ENCODE measurements at regions not wholly inside any gene's neighbourhood (a gene's known extent, or its start where the extent isn't known, plus 50 kb on each side); places are given as distances from the start of the nearest gene placed in this dataset.

GRCh38 chr2:217049422-217049821 is 189.6 kb upstream of the TNP1 start:
- no peak for DNase-seq

DNA sequence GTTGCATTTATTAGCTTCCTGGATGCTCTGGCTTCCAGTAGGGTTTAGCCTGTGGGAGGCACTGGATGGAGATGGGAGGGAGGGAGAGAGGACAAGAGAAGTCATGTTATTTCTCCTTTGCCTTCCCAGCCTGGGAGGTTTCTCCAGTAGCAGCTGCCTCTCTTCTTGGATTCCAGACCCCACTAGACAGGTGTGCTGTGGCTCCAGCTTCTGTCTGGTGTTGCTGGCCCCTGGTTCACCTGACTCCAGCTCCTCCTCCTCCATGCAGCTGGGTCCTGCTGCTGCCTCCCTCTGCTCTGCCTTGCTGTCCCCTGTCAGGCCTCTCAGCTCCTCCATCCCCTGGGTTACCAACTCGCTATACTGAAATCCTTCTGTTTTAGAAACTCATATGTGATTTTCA is 188.9 kb upstream of the TNP1 start:
- DNase-seq = no peak

GRCh38 chr2:217047631-217048030 is 187.8 kb upstream of the TNP1 start:
- DNase-seq = no peak

DNA sequence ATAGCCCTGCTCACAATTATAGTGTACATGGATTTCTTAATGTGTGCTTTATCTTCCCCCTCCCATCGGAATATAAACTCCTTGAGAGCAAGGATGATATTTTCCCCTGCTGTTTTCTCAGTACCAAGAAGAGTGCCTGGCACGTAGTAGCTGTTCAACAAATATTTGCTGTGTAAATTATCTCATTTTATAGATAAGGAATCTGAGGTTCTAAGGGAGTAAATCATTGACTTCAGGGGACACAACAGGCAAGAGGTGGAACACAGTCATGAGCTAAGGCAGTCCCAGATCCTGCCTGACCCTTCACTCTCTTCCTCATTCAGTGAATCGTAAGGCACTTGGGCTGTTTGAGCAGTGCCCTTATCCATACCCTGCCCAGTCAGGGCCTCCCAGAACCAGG is 187.3 kb upstream of the TNP1 start:
- DNase-seq = no peak

DNA sequence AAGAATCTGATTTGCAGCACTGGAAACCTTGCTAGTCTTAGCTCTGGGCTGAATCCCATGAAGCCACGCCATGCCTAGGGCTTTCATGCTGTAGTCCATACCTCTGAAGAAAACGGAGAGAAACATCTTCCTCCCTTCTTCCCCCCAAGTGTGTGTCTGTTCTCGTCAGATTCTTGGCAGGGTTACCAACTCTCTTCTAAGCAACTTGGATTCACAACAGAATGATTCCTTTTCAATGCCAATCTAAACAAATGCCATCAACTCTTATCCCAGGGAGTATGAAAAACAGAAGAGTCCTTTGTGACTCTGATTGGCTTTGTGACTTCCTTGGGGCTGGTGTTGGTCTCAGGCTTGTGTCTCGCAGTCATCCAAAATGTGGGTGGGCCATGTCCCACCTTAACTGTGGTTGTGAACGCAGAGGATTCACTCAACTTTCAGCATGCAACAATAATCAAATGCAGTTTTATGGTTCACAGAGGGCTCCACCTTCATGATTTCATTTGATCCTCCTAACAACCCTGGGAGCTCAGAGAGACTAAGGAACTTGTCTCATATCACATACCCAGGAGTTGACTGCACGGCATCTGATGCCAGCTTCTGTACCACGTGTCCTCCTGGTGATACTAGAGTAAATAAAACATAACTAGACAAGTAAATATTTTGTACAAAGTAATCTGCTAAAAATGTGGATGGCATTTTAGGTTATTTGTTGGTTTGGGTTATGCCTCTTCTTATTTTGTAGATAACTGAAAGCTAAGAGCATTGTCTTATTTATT is 186.0 kb upstream of the TNP1 start:
- DNase-seq = no peak

DNA sequence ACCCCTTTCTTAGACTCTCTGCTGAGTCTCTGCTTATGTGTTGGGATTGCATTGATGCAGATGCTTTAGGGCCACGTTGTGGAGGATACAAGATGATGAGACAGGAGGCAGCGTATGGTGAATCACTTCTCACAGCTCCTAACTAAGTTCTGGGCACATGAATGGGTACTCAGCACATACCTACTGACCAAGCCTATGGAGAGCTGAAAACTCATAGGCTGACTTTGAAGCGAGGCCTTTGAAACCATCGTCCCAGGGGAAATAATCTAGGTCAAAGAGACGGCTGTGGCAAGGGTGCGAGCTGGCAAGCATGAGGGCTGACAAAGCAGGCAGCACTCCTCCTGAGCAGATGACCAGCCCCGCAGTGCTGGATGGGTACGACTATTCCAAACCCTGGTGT is 180.2 kb upstream of the TNP1 start:
- no peak for DNase-seq

DNA sequence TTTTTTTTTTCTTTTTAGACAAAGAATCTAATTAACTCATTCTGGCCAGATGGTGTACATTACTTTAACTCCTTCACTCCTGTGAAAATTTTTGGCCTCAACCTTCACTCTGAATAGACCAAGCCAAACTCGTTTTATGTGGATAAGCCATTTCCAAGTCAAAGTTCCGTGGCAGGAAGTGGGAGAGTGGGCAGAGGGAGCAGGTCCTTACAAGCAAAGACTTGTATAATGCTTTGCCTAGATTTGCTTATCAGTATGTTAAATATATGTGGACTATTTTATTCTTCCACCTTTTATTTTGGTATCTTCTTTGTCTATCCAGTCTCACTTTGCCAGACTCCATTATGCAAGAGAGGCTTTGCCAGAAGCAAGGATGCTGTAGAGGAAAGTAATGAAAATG is 178.1 kb upstream of the TNP1 start:
- no peak for DNase-seq

GRCh38 chr2:217037353-217037752 is 177.5 kb upstream of the TNP1 start:
- DNase-seq = no peak

GRCh38 chr2:217035967-217036366 is 176.1 kb upstream of the TNP1 start:
- no peak for DNase-seq

- DNase-seq = no peak
These were observed 173.3 kb upstream of the TNP1 start for GRCh38 chr2:217033186-217033585.

DNA sequence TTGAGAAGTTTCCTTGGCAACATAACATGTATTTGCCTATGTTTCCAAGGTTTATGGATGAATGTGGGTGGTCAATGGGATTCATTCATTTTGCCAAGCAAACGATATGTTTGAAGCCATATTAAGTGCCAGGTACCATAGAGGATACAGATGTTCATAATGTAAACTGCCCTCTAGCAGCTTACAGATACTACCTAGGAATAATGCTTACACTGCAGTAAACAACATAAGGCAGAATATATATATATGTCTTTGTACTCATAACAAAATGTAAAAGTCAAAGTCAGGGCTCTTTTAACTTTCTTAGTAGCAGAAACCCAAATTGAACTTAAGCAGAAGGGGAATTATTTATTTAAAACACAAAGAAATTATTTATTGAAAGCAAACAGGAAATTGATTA is 171.6 kb upstream of the TNP1 start:
- DNase-seq = no peak

- no peak for DNase-seq
These were observed 170.2 kb upstream of the TNP1 start for GRCh38 chr2:217030081-217030480.

- DNase-seq = no peak
These were observed 168.3 kb upstream of the TNP1 start for GRCh38 chr2:217028128-217028527.

DNA sequence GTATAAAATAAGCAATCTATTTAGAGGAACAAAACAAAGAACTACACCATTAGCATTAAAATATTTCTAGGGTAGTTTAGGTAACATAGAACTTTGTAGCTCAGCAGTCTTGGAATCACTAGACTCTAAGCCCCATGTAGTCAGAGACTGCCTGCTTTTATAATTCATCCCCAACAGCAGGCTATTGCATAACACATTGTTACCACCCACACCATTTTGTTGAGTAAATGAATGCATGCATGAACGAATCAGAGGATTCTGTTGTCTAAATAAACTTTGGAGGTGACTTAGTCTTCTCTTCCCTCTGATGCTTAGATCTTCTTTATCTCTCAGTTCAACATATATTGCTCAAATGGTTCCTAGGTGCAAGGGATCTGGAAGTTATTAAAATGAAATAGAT is 167.6 kb upstream of the TNP1 start:
- no peak for DNase-seq

DNA sequence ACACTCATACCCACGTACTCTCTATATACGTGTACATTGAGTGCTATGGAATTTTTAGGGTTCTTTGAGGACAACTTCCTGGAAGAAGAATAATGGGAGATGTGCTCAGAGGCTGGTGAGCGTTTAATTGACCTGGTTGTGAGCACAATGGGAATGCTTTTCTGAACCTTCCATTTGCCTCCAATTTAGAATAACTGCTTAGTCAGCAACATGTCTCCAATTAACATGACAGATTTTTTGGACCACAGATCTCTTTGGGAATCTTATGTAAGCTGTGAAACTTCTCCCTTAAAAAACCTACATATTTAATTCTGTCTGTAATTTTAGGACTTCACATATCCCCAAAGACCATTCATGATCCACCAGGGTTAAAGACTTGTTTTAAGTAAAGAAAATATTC is 166.7 kb upstream of the TNP1 start:
- no peak for DNase-seq

- no peak for DNase-seq
These were observed 166.3 kb upstream of the TNP1 start for GRCh38 chr2:217026161-217026560.

- no peak for DNase-seq
These were observed 163.7 kb upstream of the TNP1 start for GRCh38 chr2:217023611-217024010.

GRCh38 chr2:217017456-217018252 is 157.8 kb upstream of the TNP1 start:
- no peak for DNase-seq

GRCh38 chr2:217016796-217017419 is 157.0 kb upstream of the TNP1 start:
- no peak for DNase-seq

DNA sequence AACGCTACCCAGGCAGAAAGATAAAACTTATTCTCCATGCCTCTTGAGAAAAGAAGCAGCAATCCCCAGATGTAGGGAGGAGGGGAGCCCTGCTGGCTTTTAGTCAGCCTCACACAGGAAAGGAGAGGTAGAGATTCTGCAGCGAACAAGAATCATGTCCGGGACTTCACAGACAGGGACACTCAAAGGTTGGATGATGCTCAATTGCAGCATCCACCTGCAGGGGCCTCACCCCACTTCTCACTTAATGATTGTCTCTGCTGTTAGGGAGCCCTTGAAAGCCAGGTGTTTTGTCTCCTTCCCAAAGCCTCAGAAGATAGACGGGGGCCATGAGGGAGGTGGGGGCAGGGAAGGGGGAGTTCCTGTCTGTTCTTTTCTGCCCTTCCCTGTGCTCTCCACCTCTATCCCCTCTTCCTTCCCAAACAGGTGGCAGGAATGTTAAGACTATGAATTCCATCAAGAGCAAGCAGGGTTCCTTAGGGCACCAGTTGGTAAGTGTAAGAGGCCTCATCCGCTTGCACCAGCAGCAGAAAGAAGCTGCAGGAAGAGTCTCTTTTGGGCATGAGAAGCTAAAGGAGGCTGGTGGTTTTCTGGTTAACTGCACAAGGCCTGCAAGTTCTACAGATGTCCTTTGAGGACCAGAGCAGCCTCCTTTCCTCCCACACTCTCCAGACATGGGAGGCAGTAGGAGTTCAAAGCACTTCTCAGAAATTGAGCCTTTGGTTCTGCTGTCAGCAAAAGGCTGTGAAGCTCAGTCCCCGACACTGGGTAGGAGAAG is 154.7 kb upstream of the TNP1 start:
- DNase-seq = no peak

DNA sequence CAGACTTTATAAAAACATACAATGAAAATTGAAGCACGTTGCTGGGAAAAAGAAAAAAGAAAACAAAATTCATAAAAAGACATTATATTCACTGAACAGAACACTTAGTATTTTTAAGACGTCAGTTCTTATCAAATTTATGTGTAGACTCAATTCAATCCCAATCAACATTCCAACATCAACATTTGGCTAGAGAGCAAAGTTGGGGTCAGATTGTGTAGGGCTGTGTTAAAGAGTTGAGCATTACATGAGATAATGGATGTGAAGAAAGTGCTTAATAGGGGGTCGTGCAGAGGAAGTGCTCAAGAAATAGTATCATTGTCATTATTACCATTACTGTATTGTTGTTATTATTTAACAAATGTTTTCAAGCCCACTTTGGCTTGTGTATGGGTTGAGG is 154.1 kb upstream of the TNP1 start:
- no peak for DNase-seq

DNA sequence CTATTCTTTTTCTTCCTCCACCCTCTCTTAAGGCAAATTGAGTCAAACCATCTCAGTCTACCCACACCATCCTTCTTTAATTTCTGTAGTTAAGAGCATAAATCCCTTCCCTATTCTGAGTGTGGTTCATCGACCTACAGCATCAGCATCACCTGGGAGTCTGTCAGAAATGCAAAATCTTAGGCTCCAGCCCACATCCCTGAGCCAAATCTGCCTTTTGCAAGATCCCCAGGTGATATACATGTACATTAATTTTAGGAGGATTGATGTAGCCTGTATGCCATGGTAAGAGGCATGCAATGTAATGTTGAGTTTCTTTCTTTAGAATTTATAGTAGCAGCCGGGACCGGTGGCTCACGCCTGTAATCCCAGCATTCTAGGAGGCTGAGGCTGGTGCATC is 151.7 kb upstream of the TNP1 start:
- no peak for DNase-seq

DNA sequence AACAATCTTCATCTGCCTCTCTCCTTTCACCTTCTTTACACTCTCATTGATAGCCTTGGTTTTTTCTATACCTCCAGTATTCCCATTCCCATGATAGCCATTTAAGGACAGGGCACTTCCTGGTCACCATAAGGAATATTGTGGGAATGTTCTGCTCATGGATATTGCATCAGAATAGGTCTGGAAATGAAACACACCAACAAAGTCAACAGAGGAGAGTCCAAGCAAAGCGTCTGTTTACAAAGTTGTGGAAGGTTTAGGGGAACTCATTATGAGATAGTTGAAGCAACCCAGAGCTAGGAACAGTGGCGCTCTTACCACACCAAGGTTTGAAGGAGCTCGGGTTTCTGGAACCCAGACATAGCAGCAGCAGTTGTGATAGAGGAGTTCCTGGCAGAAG is 150.3 kb upstream of the TNP1 start:
- DNase-seq = no peak
